Osteocyte (in vitro differentiated cells): ENCODE measurements at regions not wholly inside any gene's neighbourhood (a gene's known extent, or its start where the extent isn't known, plus 50 kb on each side); places are given as distances from the start of the nearest gene placed in this dataset. TPM values are rescaled to one million over a fixed set of nuclear protein-coding genes. Genes with fewer than 3 reads are reported as not detected.
"Not testable (repeated sequence)": the region's sequence is repeated elsewhere in the genome, so short reads cannot be mapped to it uniquely, and the experiment has no call there.

Source experiments
- DNase-seq: peaks from one replicate; pipeline ENCODE4 v3.0.0; 2021; ENCODE audit warnings: mixed read lengths; ENCODE audit not compliant: unreplicated experiment; ENCODE audit errors: extremely low spot score
- H3K27ac Mint-ChIP-seq: one replicate; pipeline ENCODE4 v1.8.0; 2021; ENCODE audit warnings: mild to moderate bottlenecking, mixed read lengths; ENCODE audit not compliant: unreplicated experiment
- H3K27me3 Mint-ChIP-seq: one replicate; pipeline ENCODE4 v1.8.0; 2021; ENCODE audit warnings: mixed read lengths; ENCODE audit not compliant: unreplicated experiment
- H3K36me3 Mint-ChIP-seq: one replicate; pipeline ENCODE4 v1.8.0; 2021; ENCODE audit warnings: mixed read lengths; ENCODE audit not compliant: unreplicated experiment
- H3K4me1 Mint-ChIP-seq: one replicate; pipeline ENCODE4 v1.8.0; 2021; ENCODE audit warnings: mixed read lengths; ENCODE audit not compliant: unreplicated experiment
- H3K4me3 Mint-ChIP-seq: one replicate; pipeline ENCODE4 v1.8.0; 2021; ENCODE audit warnings: mild to moderate bottlenecking, moderate library complexity, mixed read lengths; ENCODE audit not compliant: unreplicated experiment
- H3K9me3 Mint-ChIP-seq: one replicate; pipeline ENCODE4 v1.8.0; 2021; ENCODE audit warnings: mixed read lengths; ENCODE audit not compliant: unreplicated experiment
- microRNA-seq: library from miRNA; unstranded; fragments of <30 nt; microRNA quantifications from one replicate; pipeline ENCODE4 v1.1.0, GENCODE V29; 2020; ENCODE audit not compliant: unreplicated experiment
- TF ChIP-seq, protein P1 (sequence below): fragments of 200-600 bp; sonication (generic); IDR thresholded peaks from 2 replicates; pipeline ENCODE4 v1.5.0; 2021; ENCODE audit warnings: antibody characterized with exemption, mild to moderate bottlenecking, moderate library complexity

DNA sequence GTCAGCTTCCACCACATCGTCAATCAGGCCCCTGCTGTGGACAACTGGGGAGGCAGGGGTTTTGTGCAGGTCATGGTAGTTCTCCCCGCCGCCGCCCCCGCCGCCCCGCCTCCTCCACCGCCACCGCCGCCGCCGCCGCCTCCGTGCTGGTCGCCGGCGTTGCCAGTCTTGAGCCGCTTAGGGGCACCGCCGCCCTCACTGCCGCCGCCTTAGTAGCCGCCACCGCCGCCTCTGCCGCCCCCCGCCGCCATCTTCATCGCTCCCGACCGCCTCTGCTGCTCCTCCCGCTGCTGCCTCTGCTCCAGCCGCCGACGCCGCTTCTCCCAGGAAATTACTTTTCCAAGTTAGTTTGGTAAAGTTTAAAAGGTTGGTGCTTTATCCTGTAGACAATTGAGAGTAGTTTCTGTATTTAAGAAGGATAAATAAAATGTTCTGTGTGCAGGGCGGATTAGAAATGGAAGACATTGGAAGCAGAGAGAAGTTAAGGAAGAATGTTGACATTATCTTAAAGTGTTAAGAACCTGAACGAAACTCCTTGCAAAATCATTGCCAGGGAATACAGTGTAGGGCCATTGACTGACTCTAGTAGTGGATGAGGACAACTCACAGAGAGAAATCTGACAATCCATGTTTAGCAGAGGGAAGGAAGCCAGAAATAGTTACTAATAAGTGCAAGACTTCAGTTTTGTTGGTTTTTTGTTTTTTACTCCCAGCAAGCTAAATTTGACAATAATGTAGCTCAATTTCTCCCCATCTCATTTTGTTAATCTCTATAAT is 53.0 kb upstream of the GOLGA8A start:
- TF ChIP-seq, protein P1, sequence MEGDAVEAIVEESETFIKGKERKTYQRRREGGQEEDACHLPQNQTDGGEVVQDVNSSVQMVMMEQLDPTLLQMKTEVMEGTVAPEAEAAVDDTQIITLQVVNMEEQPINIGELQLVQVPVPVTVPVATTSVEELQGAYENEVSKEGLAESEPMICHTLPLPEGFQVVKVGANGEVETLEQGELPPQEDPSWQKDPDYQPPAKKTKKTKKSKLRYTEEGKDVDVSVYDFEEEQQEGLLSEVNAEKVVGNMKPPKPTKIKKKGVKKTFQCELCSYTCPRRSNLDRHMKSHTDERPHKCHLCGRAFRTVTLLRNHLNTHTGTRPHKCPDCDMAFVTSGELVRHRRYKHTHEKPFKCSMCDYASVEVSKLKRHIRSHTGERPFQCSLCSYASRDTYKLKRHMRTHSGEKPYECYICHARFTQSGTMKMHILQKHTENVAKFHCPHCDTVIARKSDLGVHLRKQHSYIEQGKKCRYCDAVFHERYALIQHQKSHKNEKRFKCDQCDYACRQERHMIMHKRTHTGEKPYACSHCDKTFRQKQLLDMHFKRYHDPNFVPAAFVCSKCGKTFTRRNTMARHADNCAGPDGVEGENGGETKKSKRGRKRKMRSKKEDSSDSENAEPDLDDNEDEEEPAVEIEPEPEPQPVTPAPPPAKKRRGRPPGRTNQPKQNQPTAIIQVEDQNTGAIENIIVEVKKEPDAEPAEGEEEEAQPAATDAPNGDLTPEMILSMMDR = no peak
- H3K27me3 Mint-ChIP-seq = peaks cover 78% of the 10 kb centered on the region

DNA sequence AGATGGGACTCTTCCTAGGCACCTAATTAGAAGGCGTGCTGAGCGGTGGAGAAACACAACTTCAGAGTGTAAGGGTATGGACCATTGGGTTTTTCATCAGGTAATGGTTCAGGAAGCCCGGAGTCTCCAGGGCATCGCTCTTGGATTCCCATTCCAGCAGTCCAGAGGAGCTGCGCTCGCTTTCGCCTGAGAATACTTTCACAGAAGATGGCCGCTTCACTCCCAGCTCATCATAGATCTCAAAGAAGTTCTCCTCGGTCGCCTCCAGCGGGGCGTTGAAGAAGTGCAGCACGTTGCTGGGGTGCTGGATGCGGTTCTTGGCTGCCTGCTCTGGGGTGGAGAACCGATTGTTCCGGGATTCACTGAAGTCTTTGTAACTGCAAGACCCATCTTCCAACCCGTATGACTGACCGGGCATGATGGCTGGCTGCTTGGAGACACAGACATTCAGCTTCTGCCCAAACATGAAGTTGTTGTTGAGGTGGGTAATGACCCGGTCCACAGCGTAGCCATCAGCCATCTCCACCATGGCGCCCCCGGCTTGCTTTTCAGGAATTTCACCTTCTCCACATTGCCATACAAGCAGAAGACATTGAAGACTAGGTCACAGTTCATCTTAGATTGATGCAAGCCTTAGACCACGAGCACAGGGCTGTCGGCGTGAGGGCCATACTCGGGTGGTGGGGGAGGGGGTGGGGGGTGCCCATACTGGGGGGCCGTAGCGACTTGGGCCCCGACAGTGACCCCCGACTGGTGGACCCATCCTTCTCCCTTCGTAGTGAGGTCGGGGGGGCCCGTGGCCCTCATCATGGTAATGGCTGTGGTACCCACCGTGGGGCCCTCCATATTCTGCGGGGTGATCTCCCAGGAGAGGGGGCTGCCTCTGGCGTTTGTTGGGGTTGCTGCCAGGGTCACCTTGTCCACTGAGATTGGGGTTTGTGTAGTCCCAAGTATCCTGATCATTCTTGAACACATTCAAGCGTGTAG is 51.7 kb upstream of the GOLGA8A start:
- not testable (repeated sequence) for H3K36me3 Mint-ChIP-seq, H3K9me3 Mint-ChIP-seq, DNase-seq, H3K4me1 Mint-ChIP-seq, H3K27ac Mint-ChIP-seq, H3K4me3 Mint-ChIP-seq
- peaks cover 83% of the 10 kb centered on the region for H3K27me3 Mint-ChIP-seq

More for the DNA sequence above, 53.0 kb upstream of the GOLGA8A start:
- no peaks in the 10 kb centered on the region for H3K36me3 Mint-ChIP-seq
- no peak for DNase-seq
- H3K4me3 Mint-ChIP-seq = peak overlapping the region; percentile 70
- peaks cover 3% of the 10 kb centered on the region for H3K4me1 Mint-ChIP-seq
- no peak overlapping the region for H3K27ac Mint-ChIP-seq
- no peaks in the 10 kb centered on the region for H3K9me3 Mint-ChIP-seq

Small RNA genes in the stretch of these regions (microRNA-seq; reads per million reads assigned to microRNA genes)
- not detected for gene MIR1233-2
